ENCODE measurements at regions not wholly inside any gene's neighbourhood (a gene's known extent, or its start where the extent isn't known, plus 50 kb on each side); places are given as distances from the start of the nearest gene placed in this dataset.

- Histone ChIP-seq H3K4me2 (ENCODE audit: insufficient read depth, low read length) (no peak overlapping the region), H3K36me3 (ENCODE audit: control insufficient read depth, insufficient read depth, low read length) (no peaks in the 10 kb centered on the region), H3K27me3 (ENCODE audit: control insufficient read depth in 2 of 2, insufficient read depth in 2 of 2, low read length in 2 of 2) (no peaks in the 10 kb centered on the region), H3K9me1 (ENCODE audit: control insufficient read depth, insufficient read depth, low read length) (no peaks in the 10 kb centered on the region), H4K20me1 (replicated peaks; ENCODE audit: control insufficient read depth, insufficient read depth, low read length) (no peaks in the 10 kb centered on the region), H2AFZ (ENCODE audit: low read depth, low read length) (no peak overlapping the region), H3K79me2 (ENCODE audit: control insufficient read depth, insufficient read depth, low read length) (no peaks in the 10 kb centered on the region), H3K9ac (ENCODE audit: insufficient read depth in 1 of 2, low read depth in 2 of 2, low read length in 2 of 2) (no peak overlapping the region), H3K4me3 (no peak overlapping the region), H3K4me1 (replicated peaks in 1 of 2; ENCODE audit: control insufficient read depth in 2 of 2, insufficient read depth in 2 of 2, low read length in 2 of 2) (no peaks in the 10 kb centered on the region), H3K9me3 (replicated peaks; ENCODE audit: control insufficient read depth, insufficient read depth, low read depth, low read length) (no peaks in the 10 kb centered on the region), H3K27ac (ENCODE audit: extremely low read depth, low read depth, low read length) (no peak overlapping the region)
- CTCF ChIA-PET (ENCODE audit: low intra/inter-chr PET ratio) = no interaction called here
- DNase-seq (ENCODE audit: extremely low read depth in 1 of 4, low spot score in 3 of 4) (no peak), ATAC-seq (no peak), FAIRE-seq (no peak)
- no peak for TF ChIP-seq HNRNPLL (IDR thresholded peaks at IDR 0.05; ENCODE audit: low read depth, low read length, poor library complexity, severe bottlenecking)
- WGBS (ENCODE audit: insufficient coverage, low coverage, missing lambda C conversion rate) = 0% methylated on average over 1 of the region's 1 CpG
- no TSS peak for BruUV-seq (replicated peaks)
- POLR2A ChIA-PET = no interaction called here
- in situ Hi-C loops (cut with MboI) (no loop called here), intact Hi-C loops (cut with micrococcal nuclease) (loop anchor here (10.0 kb wide), 1 partner anchor 448 kb away; no protein-coding TSS in a partner anchor)
Measured at GRCh38 chr18:60096428-60096827, 196.6 kb downstream of the PMAIP1 start.

DNA sequence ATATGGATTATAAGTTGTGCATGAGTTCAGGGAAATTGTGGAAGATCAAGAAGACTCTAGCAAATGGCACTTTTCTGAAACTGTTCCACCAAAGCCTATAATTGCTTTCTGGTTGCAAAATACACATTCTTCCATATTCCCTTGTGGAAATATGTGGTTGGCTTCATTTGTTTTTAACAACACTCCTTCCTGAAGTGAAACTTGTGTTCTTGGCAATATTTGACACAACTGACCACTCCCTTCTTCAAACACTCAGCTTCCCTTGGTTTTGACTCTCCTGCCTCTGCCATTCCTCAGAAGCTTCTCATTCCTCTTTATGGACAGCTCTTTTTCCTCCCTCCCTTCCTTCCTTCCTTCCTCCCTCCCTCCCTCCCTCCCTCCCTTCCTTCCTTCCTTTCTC is 192.3 kb downstream of the PMAIP1 start:
- Histone ChIP-seq H3K9me3 (replicated peaks; ENCODE audit: control insufficient read depth, insufficient read depth, low read depth, low read length) (no peaks in the 10 kb centered on the region), H3K36me3 (ENCODE audit: control insufficient read depth, insufficient read depth, low read length) (no peaks in the 10 kb centered on the region), H3K27me3 (ENCODE audit: control insufficient read depth in 2 of 2, insufficient read depth in 2 of 2, low read length in 2 of 2) (no peaks in the 10 kb centered on the region), H2AFZ (ENCODE audit: low read depth, low read length) (no peak overlapping the region), H3K4me1 (replicated peaks in 1 of 2; ENCODE audit: control insufficient read depth in 2 of 2, insufficient read depth in 2 of 2, low read length in 2 of 2) (no peaks in the 10 kb centered on the region), H3K9ac (ENCODE audit: insufficient read depth in 1 of 2, low read depth in 2 of 2, low read length in 2 of 2) (no peak overlapping the region), H3K27ac (ENCODE audit: extremely low read depth, low read depth, low read length) (no peak overlapping the region), H3K4me3 (no peak overlapping the region), H3K9me1 (ENCODE audit: control insufficient read depth, insufficient read depth, low read length) (no peaks in the 10 kb centered on the region), H3K79me2 (ENCODE audit: control insufficient read depth, insufficient read depth, low read length) (no peaks in the 10 kb centered on the region), H3K4me2 (ENCODE audit: insufficient read depth, low read length) (no peak overlapping the region), H4K20me1 (replicated peaks; ENCODE audit: control insufficient read depth, insufficient read depth, low read length) (no peaks in the 10 kb centered on the region)
- ATAC-seq (no peak), DNase-seq (ENCODE audit: extremely low read depth in 1 of 4, low spot score in 3 of 4) (no peak), FAIRE-seq (no peak)
- no TSS peak for BruUV-seq (replicated peaks)
- in situ Hi-C loops (cut with MboI) = no loop called here
- ChIA-PET POLR2A (interaction anchor here (0.6 kb wide), 1 partner anchor 101 kb away, joined by 3 read pairs; no protein-coding TSS in a partner anchor), CTCF (ENCODE audit: low intra/inter-chr PET ratio) (no interaction called here)
- intact Hi-C loops (cut with micrococcal nuclease) = loop anchor here (10.0 kb wide), 1 partner anchor 453 kb away; no protein-coding TSS in a partner anchor
- TF ChIP-seq ZNF766 (CRISPR knock-in tag; conservative IDR thresholded peaks at IDR 0.05) (no peak), SRSF9 (IDR thresholded peaks at IDR 0.05; ENCODE audit: borderline replicate concordance, low read depth, low read length) (no peak), MTA3 (IDR thresholded peaks at IDR 0.05; ENCODE audit: borderline replicate concordance) (no peak), ZNF232 (CRISPR knock-in tag; IDR thresholded peaks at IDR 0.05) (no peak), HNRNPUL1 (IDR thresholded peaks at IDR 0.05; ENCODE audit: low read length) (no peak), ZNF224 (CRISPR knock-in tag; IDR thresholded peaks at IDR 0.05) (no peak), TSC22D4 (tag; IDR thresholded peaks at IDR 0.05) (no peak), ZNF274 (IDR thresholded peaks at IDR 0.05; ENCODE audit: borderline replicate concordance, low read depth, low read length) (no peak), ZNF436 (CRISPR knock-in tag; IDR thresholded peaks at IDR 0.05) (no peak), PPARD (CRISPR knock-in tag; IDR thresholded peaks at IDR 0.05) (no peak), FUS (optimal IDR thresholded peaks at IDR 0.05; ENCODE audit: low read depth, low read length) (no peak), KDM5B (IDR thresholded peaks at IDR 0.05; ENCODE audit: insufficient replicate concordance, low read depth, low read length) (no peak)
- TF ChIP-seq, protein P1, sequence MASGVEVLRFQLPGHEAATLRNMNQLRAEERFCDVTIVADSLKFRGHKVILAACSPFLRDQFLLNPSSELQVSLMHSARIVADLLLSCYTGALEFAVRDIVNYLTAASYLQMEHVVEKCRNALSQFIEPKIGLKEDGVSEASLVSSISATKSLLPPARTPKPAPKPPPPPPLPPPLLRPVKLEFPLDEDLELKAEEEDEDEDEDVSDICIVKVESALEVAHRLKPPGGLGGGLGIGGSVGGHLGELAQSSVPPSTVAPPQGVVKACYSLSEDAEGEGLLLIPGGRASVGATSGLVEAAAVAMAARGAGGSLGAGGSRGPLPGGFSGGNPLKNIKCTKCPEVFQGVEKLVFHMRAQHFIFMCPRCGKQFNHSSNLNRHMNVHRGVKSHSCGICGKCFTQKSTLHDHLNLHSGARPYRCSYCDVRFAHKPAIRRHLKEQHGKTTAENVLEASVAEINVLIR (CRISPR knock-in tag; IDR thresholded peaks at IDR 0.05) = no peak
- TF ChIP-seq, protein P2, sequence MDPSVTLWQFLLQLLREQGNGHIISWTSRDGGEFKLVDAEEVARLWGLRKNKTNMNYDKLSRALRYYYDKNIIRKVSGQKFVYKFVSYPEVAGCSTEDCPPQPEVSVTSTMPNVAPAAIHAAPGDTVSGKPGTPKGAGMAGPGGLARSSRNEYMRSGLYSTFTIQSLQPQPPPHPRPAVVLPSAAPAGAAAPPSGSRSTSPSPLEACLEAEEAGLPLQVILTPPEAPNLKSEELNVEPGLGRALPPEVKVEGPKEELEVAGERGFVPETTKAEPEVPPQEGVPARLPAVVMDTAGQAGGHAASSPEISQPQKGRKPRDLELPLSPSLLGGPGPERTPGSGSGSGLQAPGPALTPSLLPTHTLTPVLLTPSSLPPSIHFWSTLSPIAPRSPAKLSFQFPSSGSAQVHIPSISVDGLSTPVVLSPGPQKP (CRISPR knock-in tag; IDR thresholded peaks at IDR 0.05) = no peak

Measured in K562 (cell line).